Heart right ventricle (tissue), 16 donors: ENCODE measurements at regions not wholly inside any gene's neighbourhood (a gene's known extent, or its start where the extent isn't known, plus 50 kb on each side); places are given as distances from the start of the nearest gene placed in this dataset.
"Not testable (repeated sequence)": the region's sequence is repeated elsewhere in the genome, so short reads cannot be mapped to it uniquely, and the experiment has no call there.

Experiments used
- ATAC-seq, 8 donors: fragments of 200-7000 bp; cut with Tn5 transposase; one replicate each; pipeline ENCODE4 v1.9.1; 2020; ENCODE audit warnings: mild to moderate bottlenecking in 8 of 8, moderate library complexity in 8 of 8, moderate number of reproducible peaks in 1 of 8
- DNase-seq, 2 donors: peaks; one replicate each; pipeline ENCODE4 v3.0.0-alpha.2; 2020
- H3K27ac ChIP-seq, 10 donors: fragments of 200-600 bp; sonication (generic) in 2 of 10; one replicate each; pipeline versions ENCODE4 v1.5.0 to v1.8.0; 2020 to 2022; ENCODE audit warnings: mild to moderate bottlenecking in 3 of 10
- H3K27me3 ChIP-seq, 7 donors: fragments of 200-600 bp; one replicate each; pipeline ENCODE4 v1.8.0; 2021 to 2022; ENCODE audit warnings: mild to moderate bottlenecking in 2 of 7
- H3K36me3 ChIP-seq, 9 donors: fragments of 200-600 bp; sonication (generic) in 1 of 9; one replicate each; pipeline versions ENCODE4 v1.5.0 to v1.8.0; 2020 to 2022; ENCODE audit warnings: mild to moderate bottlenecking in 2 of 9
- H3K4me1 ChIP-seq, 9 donors: fragments of 200-600 bp; sonication (generic) in 1 of 9; one replicate each; pipeline versions ENCODE4 v1.5.0 to v1.8.0; 2020 to 2022; ENCODE audit warnings: mild to moderate bottlenecking in 4 of 9
- H3K4me3 ChIP-seq, 10 donors: fragments of 200-600 bp; sonication (generic) in 2 of 10; one replicate each; pipeline versions ENCODE4 v1.5.0 to v1.8.0; 2020 to 2022; ENCODE audit warnings: mild to moderate bottlenecking in 7 of 10, moderate library complexity in 2 of 10
- H3K9me3 ChIP-seq, 11 donors: fragments of 200-600 bp in 10 of 11; sonication (generic) in 2 of 11; one replicate each; pipeline versions ENCODE4 v1.5.0 to v1.8.0; 2013 to 2022; ENCODE audit warnings: mild to moderate bottlenecking in 2 of 11, control low read depth in 1 of 11, moderate library complexity in 1 of 11
- CTCF ChIP-seq, 9 donors: fragments of 200-600 bp; sonication (generic) in 2 of 9; IDR thresholded peaks; one replicate each; pipeline versions ENCODE4 v1.5.0 to v1.8.0; 2021 to 2022; ENCODE audit warnings: antibody characterized with exemption in 9 of 9, mild to moderate bottlenecking in 5 of 9, moderate library complexity in 1 of 9
- WGBS, 2 donors: extraction: QIAGEN DNeasy Blood & Tissue Kit; methylation state at CpG; one replicate each; pipeline ENCODE4 v1.1.7; 2013; ENCODE audit warnings: inconsistent platforms in 1 of 2; 5-methylcytosine and 5-hydroxymethylcytosine counted together
- intact Hi-C, 10 donors: fragments of 100-400 bp; cut with DNase I; formaldehyde crosslinking; loops; one replicate each; pipeline versions ENCODE4 v1.11.1 to v1.14.2; 2022
- donor health status: Arrhythmogenic right ventricular cardiomyopathy.
- donor health status: ischemic (EF 13 %, LVEDD 7.1; RV severe dilation, severe dysfunction).
- donor health status: healthy with polysubstance abuse.
- donor health status: DM: no; HTN: yes; CAD: no.
- donor health status: DM: no; HTN: no; CAD: no.
- donor health status: ischemic (EF 25% LVEDD 6.9; RV normal size, moderate dysfunction).
- donor health status: ischemic (EF 25% LVEDD 5.7; RV mildly dilated, moderate dysfunction).
- donor health status: healthy.
- donor health status: DM: yes; HTN: yes; CAD: no.
- donor health status: Ischemic cardiomyopathy.
- donor health status: ischemic (EF 35%, LVEDD 5.7; RV mildly dilated, moderate dysfunction).
- donor health status: nonischemic (EF 11% LVEDD 7.7; RV severe dilation, severe dysfunction).
- donor health status: DM: yes; HTN: yes; CAD: no.
- donor health status: PGD.
- donor health status: ischemic (EF 29% LVEDD 5.4; RV normal size, mild dysfunction).
- donor health status: nonischemic (EF 23%, LVEDD 6.1; RV moderate dilation, normal function).

GRCh38 chr14:43568022-43568421, 939.1 kb downstream of the FSCB start:
- Histone ChIP-seq H3K4me3 (no peak overlapping the region), H3K9me3 (no peaks in the 10 kb centered on the region), H3K4me1 (no peaks in the 10 kb centered on the region), H3K36me3 (no peaks in the 10 kb centered on the region), H3K27me3 (no peaks in the 10 kb centered on the region), H3K27ac (no peak overlapping the region)
- WGBS, 2 donors, result 45 to 76% methylated on average over 1 of the region's 1 CpG
- no peak for DNase-seq
- intact Hi-C loops, result no loop called here
- no peak for ATAC-seq
- no peak for TF ChIP-seq CTCF (IDR thresholded peaks at IDR 0.05)

DNA sequence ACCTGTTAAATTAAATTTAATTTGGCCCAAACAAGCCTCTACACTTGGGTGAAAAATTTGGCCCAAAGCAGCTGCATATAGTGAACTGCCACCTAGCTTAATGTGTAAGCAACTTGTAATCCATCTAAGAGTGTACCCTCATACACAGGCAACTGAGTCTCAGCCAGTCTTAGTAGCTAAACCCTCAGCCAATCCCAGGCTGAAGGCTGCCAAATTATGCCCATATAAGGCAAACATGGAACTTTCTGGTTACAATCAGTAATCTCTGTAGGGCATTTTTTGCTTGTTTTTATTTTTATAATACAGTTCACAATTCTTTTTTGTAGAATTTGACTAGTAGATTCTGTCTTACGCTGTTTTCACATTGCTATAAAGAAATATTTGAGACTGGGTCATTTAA, 958.7 kb downstream of the FSCB start:
- H3K27me3 ChIP-seq, result no peaks in the 10 kb centered on the region
- no peaks in the 10 kb centered on the region for H3K36me3 ChIP-seq
- 85% methylated on average over 1 of the region's 1 CpG for WGBS, 2 donors
- intact Hi-C loops, result no loop called here
- no peaks in the 10 kb centered on the region for H3K4me1 ChIP-seq
- H3K27ac ChIP-seq, result no peak overlapping the region
- no peak overlapping the region for H3K4me3 ChIP-seq
- DNase-seq (no peak), ATAC-seq (no peak)
- no peaks in the 10 kb centered on the region for H3K9me3 ChIP-seq
- no peak for TF ChIP-seq CTCF (IDR thresholded peaks at IDR 0.05)

DNA sequence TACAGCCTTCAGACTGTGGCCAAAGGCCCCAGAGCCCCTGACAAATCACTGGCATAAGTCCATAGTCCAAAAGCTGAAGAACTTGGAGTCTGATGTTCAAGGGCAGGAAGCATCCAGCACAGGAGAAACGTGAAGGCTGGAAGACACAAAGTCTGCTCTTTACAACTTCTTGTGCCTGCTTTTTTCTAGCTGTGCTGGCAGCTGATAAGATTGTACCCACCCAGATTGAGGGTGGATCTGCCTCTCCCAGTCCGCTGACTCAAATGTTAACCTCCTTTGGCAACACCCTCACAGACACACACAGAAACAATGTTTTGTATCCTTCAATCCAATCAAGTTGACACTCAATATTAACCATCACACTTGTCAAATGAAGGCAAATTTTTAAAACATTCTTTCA, 959.5 kb downstream of the FSCB start:
- H3K4me3 ChIP-seq, ATAC-seq, H3K9me3 ChIP-seq, DNase-seq, intact Hi-C loops, H3K4me1 ChIP-seq, H3K27ac ChIP-seq, H3K27me3 ChIP-seq, H3K36me3 ChIP-seq: not testable (repeated sequence)
- 40 to 53% methylated on average over 2 of the region's 2 CpGs for WGBS, 2 donors

- 91 to 94% methylated on average over 11 of the region's 11 CpGs for WGBS, 2 donors
- Histone ChIP-seq H3K27ac (no peak overlapping the region), H3K9me3 (peaks cover 0 to 5% (median 0%) of the 10 kb centered on the region in 11 donors), H3K4me3 (no peak overlapping the region), H3K36me3 (no peaks in the 10 kb centered on the region), H3K27me3 (no peaks in the 10 kb centered on the region), H3K4me1 (no peaks in the 10 kb centered on the region)
- intact Hi-C loops, result no loop called here
- DNase-seq (no peak), ATAC-seq (no peak)
- TF ChIP-seq CTCF (IDR thresholded peaks at IDR 0.05), result no peak
These were observed 965.7 kb downstream of the FSCB start for GRCh38 chr14:43541356-43541755.

DNA sequence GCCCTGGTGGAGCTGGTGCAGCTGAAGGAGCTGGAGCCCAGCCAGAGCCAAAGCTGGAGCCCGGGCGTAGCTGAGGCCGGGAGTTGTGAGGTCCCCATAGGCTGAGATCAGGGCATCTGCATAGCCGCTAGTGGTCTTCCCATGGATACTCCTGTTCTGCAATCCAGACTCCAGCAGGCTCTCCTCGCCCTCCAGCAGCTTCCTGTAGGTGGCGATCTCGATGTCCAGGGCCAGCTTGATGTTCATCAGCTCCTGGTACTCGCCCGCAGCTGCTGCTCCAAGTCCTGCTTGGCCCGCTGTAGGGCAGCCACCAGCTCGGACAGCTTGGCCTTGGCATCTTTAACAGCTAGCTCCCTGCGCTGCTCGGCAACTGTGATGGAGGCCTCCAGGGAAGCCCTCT, 966.1 kb downstream of the FSCB start:
- ATAC-seq (no peak), DNase-seq (no peak)
- no peaks in the 10 kb centered on the region for H3K36me3 ChIP-seq
- H3K9me3 ChIP-seq, result peaks cover 0 to 5% (median 0%) of the 10 kb centered on the region in 11 donors
- 87 to 89% methylated on average over 13 of the region's 13 CpGs for WGBS, 2 donors
- intact Hi-C loops, result no loop called here
- H3K4me3 ChIP-seq, result no peak overlapping the region
- TF ChIP-seq CTCF (IDR thresholded peaks at IDR 0.05), result no peak
- H3K27me3 ChIP-seq, result no peaks in the 10 kb centered on the region
- H3K27ac ChIP-seq, result no peak overlapping the region
- no peaks in the 10 kb centered on the region for H3K4me1 ChIP-seq
